Prostate gland (tissue), 2 donors: ENCODE measurements at regions not wholly inside any gene's neighbourhood (a gene's known extent, or its start where the extent isn't known, plus 50 kb on each side); places are given as distances from the start of the nearest gene placed in this dataset.
"Not testable (repeated sequence)": the region's sequence is repeated elsewhere in the genome, so short reads cannot be mapped to it uniquely, and the experiment has no call there.

Source experiments
- DNase-seq: peaks from one replicate; pipeline ENCODE4 v3.0.0-alpha.2; 2019; ENCODE audit warnings: low spot score
- H3K27ac ChIP-seq, 2 donors: fragments of 200-600 bp; sonication (generic); 2 replicates each; pipeline ENCODE4 v1.5.1; 2017 to 2019
- H3K27me3 ChIP-seq: fragments of 200-600 bp; sonication (generic); replicated peaks from 2 replicates; pipeline ENCODE4 v1.5.1; 2019; ENCODE audit not compliant: insufficient read depth
- H3K36me3 ChIP-seq, 2 donors: fragments of 200-600 bp; sonication (generic); 1 replicate in 1 of 2; 2 replicates in 1 of 2; pipeline versions ENCODE4 v1.5.1 to v1.8.1; 2017 to 2019
- H3K4me1 ChIP-seq: fragments of 200-600 bp; sonication (generic); replicated peaks from 2 replicates; pipeline ENCODE4 v1.5.1; 2019
- H3K4me3 ChIP-seq, 2 donors: fragments of 200-600 bp; sonication (generic); 2 replicates each; pipeline ENCODE4 v1.5.1; 2017 to 2019
- H3K9me3 ChIP-seq: fragments of 200-600 bp; sonication (generic); 2 replicates; pipeline ENCODE4 v1.5.1; 2017
- CTCF ChIP-seq, 4 experiments: fragments of 200-600 bp in 2 of 4; fragments of 450-650 bp in 2 of 4; sonication (generic) in 2 of 4; IDR thresholded peaks; 1 replicate in 3 of 4; 2 replicates in 1 of 4; pipeline ENCODE4 v1.5.1; 2016 to 2019; ENCODE audit warnings: antibody characterized with exemption in 4 of 4, mild to moderate bottlenecking in 2 of 4, moderate library complexity in 2 of 4
- POLR2A ChIP-seq: fragments of 450-650 bp; IDR thresholded peaks from one replicate; pipeline ENCODE4 v1.6.1; 2016; ENCODE audit warnings: antibody characterized with exemption, mild to moderate bottlenecking
- POLR2AphosphoS5 ChIP-seq: sonication (generic); formaldehyde crosslinking; IDR thresholded peaks from one replicate; pipeline ENCODE4 v1.6.1; 2017; ENCODE audit warnings: antibody characterized with exemption
- WGBS: methylation state at CpG from one replicate; pipeline ENCODE4 v1.1.5; 2018; 5-methylcytosine and 5-hydroxymethylcytosine counted together
- intact Hi-C: fragments of 100-400 bp; cut with DNase I; formaldehyde crosslinking; loops from one replicate; pipeline ENCODE4 v1.14.2; 2022

GRCh38 chr9:34782372-34782771 is 72.4 kb upstream of the CCL21 start:
- Histone ChIP-seq H3K4me1 (no peaks in the 10 kb centered on the region), H3K36me3 (no peaks in the 10 kb centered on the region), H3K9me3 (no peaks in the 10 kb centered on the region), H3K27me3 (no peaks in the 10 kb centered on the region), H3K4me3 (no peak overlapping the region), H3K27ac (no peak overlapping the region)
- TF ChIP-seq POLR2AphosphoS5 (no peak), CTCF (IDR thresholded peaks at IDR 0.05) (no peak), POLR2A (no peak)
- DNase-seq = no peak
- WGBS = 95% methylated on average over 2 of the region's 2 CpGs
- intact Hi-C loops = no loop called here

- WGBS = 85% methylated on average over 2 of the region's 2 CpGs
- Histone ChIP-seq H3K27me3 (no peaks in the 10 kb centered on the region), H3K9me3 (no peaks in the 10 kb centered on the region), H3K4me1 (no peaks in the 10 kb centered on the region), H3K27ac (no peak overlapping the region), H3K4me3 (no peak overlapping the region), H3K36me3 (no peaks in the 10 kb centered on the region)
- intact Hi-C loops = no loop called here
- no peak for DNase-seq
- no peak for TF ChIP-seq POLR2AphosphoS5
Measured at GRCh38 chr9:34777666-34778065, 67.7 kb upstream of the CCL21 start.

GRCh38 chr9:34773955-34774354 is 64.0 kb upstream of the CCL21 start:
- intact Hi-C loops = no loop called here
- Histone ChIP-seq H3K27ac (no peak overlapping the region), H3K4me3 (no peak overlapping the region), H3K27me3 (no peaks in the 10 kb centered on the region), H3K36me3 (no peaks in the 10 kb centered on the region), H3K9me3 (no peaks in the 10 kb centered on the region), H3K4me1 (no peaks in the 10 kb centered on the region)
- no peak for DNase-seq
- TF ChIP-seq POLR2A = no peak
- TF ChIP-seq POLR2AphosphoS5 = no peak
- TF ChIP-seq CTCF (IDR thresholded peaks at IDR 0.05) = no peak
- 42% methylated on average over 1 of the region's 1 CpG for WGBS

GRCh38 chr9:34773306-34773910 is 63.5 kb upstream of the CCL21 start:
- Histone ChIP-seq H3K9me3 (no peaks in the 10 kb centered on the region), H3K27ac (no peak overlapping the region), H3K4me1 (no peaks in the 10 kb centered on the region), H3K36me3 (no peaks in the 10 kb centered on the region), H3K4me3 (no peak overlapping the region), H3K27me3 (no peaks in the 10 kb centered on the region)
- intact Hi-C loops = no loop called here
- TF ChIP-seq CTCF (IDR thresholded peaks at IDR 0.05) (no peak), POLR2A (no peak), POLR2AphosphoS5 (no peak)
- DNase-seq = no peak
- 33% methylated on average over 4 of the region's 4 CpGs for WGBS

- Histone ChIP-seq H3K4me3 (no peak overlapping the region), H3K4me1 (no peaks in the 10 kb centered on the region), H3K27ac (no peak overlapping the region), H3K27me3 (no peaks in the 10 kb centered on the region), H3K9me3 (no peaks in the 10 kb centered on the region), H3K36me3 (no peaks in the 10 kb centered on the region)
- WGBS = 81% methylated on average over 4 of the region's 4 CpGs
- no peak for TF ChIP-seq POLR2A
- TF ChIP-seq CTCF (IDR thresholded peaks at IDR 0.05) = no peak
- no peak for TF ChIP-seq POLR2AphosphoS5
- intact Hi-C loops = no loop called here
- no peak for DNase-seq
Measured at GRCh38 chr9:34771007-34771406, 61.1 kb upstream of the CCL21 start.

GRCh38 chr9:34767087-34767486 is 57.2 kb upstream of the CCL21 start:
- H3K36me3 ChIP-seq, H3K27me3 ChIP-seq, H3K27ac ChIP-seq, H3K4me1 ChIP-seq, intact Hi-C loops, H3K4me3 ChIP-seq, DNase-seq, H3K9me3 ChIP-seq: not testable (repeated sequence)
- 39% methylated on average over 9 of the region's 9 CpGs for whole genome bisulfite sequencing
